H1 (cell line): ENCODE measurements at regions not wholly inside any gene's neighbourhood (a gene's known extent, or its start where the extent isn't known, plus 50 kb on each side); places are given as distances from the start of the nearest gene placed in this dataset.
"Not testable (repeated sequence)": the region's sequence is repeated elsewhere in the genome, so short reads cannot be mapped to it uniquely, and the experiment has no call there.

Experiments used
- CTCF ChIA-PET: fragments of 300-600 bp; sonication (Branson Sonifier 250); formaldehyde crosslinking; loops from one replicate; lab custom pipeline; 2021; ENCODE audit not compliant: partially characterized antibody; lab: Charles Lee
- POLR2A ChIA-PET: fragments of 300-600 bp; sonication (Branson Sonifier 250); formaldehyde crosslinking; loops from one replicate; lab custom pipeline; 2021; ENCODE audit warnings: inconsistent platforms; ENCODE audit not compliant: partially characterized antibody; lab: Charles Lee
- DNase-seq, 2 experiments: peaks; one replicate each; pipeline versions ENCODE4 v3.0.0 to v3.0.0-alpha.2; 2010 to 2022; ENCODE audit warnings: low spot score in 2 of 2, low read depth in 1 of 2, mixed read lengths in 1 of 2
- FAIRE-seq: peaks from 2 replicates; lab custom pipeline; 2011; peaks lifted over from hg19 to GRCh38; lab: Jason Lieb, UNC
- H2AFZ ChIP-seq: 2 replicates; pipeline ENCODE4 v1.8.1; 2012; ENCODE audit warnings: low read length, inconsistent platforms
- H2AK5ac ChIP-seq: 2 replicates; pipeline ENCODE4 v1.6.1; 2013; ENCODE audit warnings: low read depth, low read length
- H2BK120ac ChIP-seq: replicated peaks from 2 replicates; pipeline ENCODE3; 2013; ENCODE audit warnings: low read depth, low read length, inconsistent platforms
- H2BK12ac ChIP-seq: 2 replicates; pipeline ENCODE4 v1.6.1; 2013; ENCODE audit warnings: low read depth, low read length
- H2BK15ac ChIP-seq: 2 replicates; pipeline ENCODE4 v1.6.1; 2013; ENCODE audit warnings: low read length
- H2BK20ac ChIP-seq: 2 replicates; pipeline ENCODE4 v1.6.1; 2013; ENCODE audit warnings: low read length
- H2BK5ac ChIP-seq: 2 replicates; pipeline ENCODE4 v1.6.1; 2013; ENCODE audit warnings: low read depth, low read length
- H3K14ac ChIP-seq: 2 replicates; pipeline ENCODE4 v1.6.1; 2013; ENCODE audit warnings: inconsistent platforms; ENCODE audit not compliant: insufficient read length
- H3K18ac ChIP-seq: 2 replicates; pipeline ENCODE4 v1.6.1; 2013; ENCODE audit warnings: low read length; ENCODE audit errors: extremely low read depth
- H3K23ac ChIP-seq: 2 replicates; pipeline ENCODE4 v1.6.1; 2013; ENCODE audit warnings: inconsistent platforms; ENCODE audit not compliant: insufficient read length
- H3K23me2 ChIP-seq: 2 replicates; pipeline ENCODE4 v1.6.1; 2013; ENCODE audit warnings: low read depth, low read length
- H3K27ac ChIP-seq: 2 replicates; pipeline ENCODE4 v1.6.1; 2011; ENCODE audit warnings: low read depth, low read length, inconsistent platforms
- H3K27me3 ChIP-seq, 4 experiments: replicated peaks in 1 of 4; 1 replicate in 1 of 4; 2 replicates in 3 of 4; pipeline versions ENCODE4 v1.6.1 to v1.8.1; 2011 to 2013; ENCODE audit warnings: low read length in 3 of 4, mild to moderate bottlenecking in 3 of 4, inconsistent platforms in 2 of 4, mixed read lengths in 2 of 4, moderate library complexity in 1 of 4; ENCODE audit not compliant: control insufficient read depth in 3 of 4, insufficient read depth in 3 of 4; ENCODE audit errors: extremely low read depth in 1 of 4
- H3K36me3 ChIP-seq, 4 experiments: 2 replicates each; pipeline versions ENCODE4 v1.6.1 to v1.8.1; 2011 to 2013; ENCODE audit warnings: mild to moderate bottlenecking in 4 of 4, low read length in 3 of 4, moderate library complexity in 2 of 4, control low read depth in 1 of 4, inconsistent platforms in 1 of 4; ENCODE audit not compliant: insufficient read depth in 4 of 4, control insufficient read depth in 2 of 4
- H3K4ac ChIP-seq: replicated peaks from 2 replicates; pipeline ENCODE3; 2013; ENCODE audit warnings: low read length, low read depth, mixed read lengths, inconsistent platforms; ENCODE audit not compliant: insufficient read length
- H3K4me1 ChIP-seq, 4 experiments: replicated peaks in 1 of 4; 1 replicate in 1 of 4; 2 replicates in 3 of 4; pipeline versions ENCODE4 v1.6.1 to v1.8.1; 2011 to 2013; ENCODE audit warnings: low read length in 3 of 4, inconsistent platforms in 2 of 4, mixed read lengths in 1 of 4; ENCODE audit not compliant: insufficient read depth in 4 of 4, control insufficient read depth in 3 of 4
- H3K4me2 ChIP-seq, 2 experiments: 2 replicates each; pipeline versions ENCODE4 v1.6.1 to v1.8.1; 2011 to 2013; ENCODE audit warnings: low read depth in 2 of 2, low read length in 2 of 2, control low read depth in 1 of 2, inconsistent platforms in 1 of 2, mild to moderate bottlenecking in 1 of 2; ENCODE audit not compliant: insufficient read depth in 1 of 2
- H3K4me3 ChIP-seq, 4 experiments: fragments of 200-600, 300-600 bp in 1 of 4; sonication (generic), shearing (Covaris generic), sonication (Bioruptor Twin) in 1 of 4; 2 replicates each; pipeline versions ENCODE4 v1.5.1 to v1.8.1; 2011 to 2016; ENCODE audit warnings: low read length in 4 of 4, low read depth in 3 of 4, control low read depth in 2 of 4, inconsistent platforms in 2 of 4, mild to moderate bottlenecking in 2 of 4, mixed read lengths in 1 of 4, moderate library complexity in 1 of 4; ENCODE audit not compliant: insufficient read depth in 2 of 4; ENCODE audit errors: extremely low read depth in 1 of 4
- H3K56ac ChIP-seq: replicated peaks from 2 replicates; pipeline ENCODE3; 2013; ENCODE audit warnings: low read depth, mild to moderate bottlenecking, mixed read lengths, low read length, inconsistent platforms; ENCODE audit not compliant: insufficient read length
- H3K79me1 ChIP-seq: 2 replicates; pipeline ENCODE4 v1.6.1; 2013; ENCODE audit warnings: low read depth, low read length, control low read depth
- H3K79me2 ChIP-seq, 2 experiments: 2 replicates each; pipeline versions ENCODE4 v1.6.1 to v1.8.1; 2012 to 2013; ENCODE audit warnings: low read length in 2 of 2, mild to moderate bottlenecking in 2 of 2, inconsistent platforms in 1 of 2; ENCODE audit not compliant: insufficient read depth in 2 of 2, control insufficient read depth in 1 of 2
- H3K9ac ChIP-seq, 4 experiments: replicated peaks in 1 of 4; 1 replicate in 1 of 4; 2 replicates in 3 of 4; pipeline versions ENCODE4 v1.6.1 to v1.8.1; 2011 to 2013; ENCODE audit warnings: low read depth in 3 of 4, low read length in 3 of 4, control low read depth in 2 of 4, mild to moderate bottlenecking in 2 of 4, moderate library complexity in 2 of 4, inconsistent platforms in 1 of 4; ENCODE audit errors: extremely low read depth in 1 of 4
- H3K9me3 ChIP-seq, 2 experiments: 2 replicates each; pipeline versions ENCODE4 v1.6.1 to v1.8.1; 2012 to 2013; ENCODE audit warnings: mild to moderate bottlenecking in 2 of 2, moderate library complexity in 2 of 2, control low read depth in 1 of 2, inconsistent platforms in 1 of 2, low read depth in 1 of 2, low read length in 1 of 2, mixed read lengths in 1 of 2; ENCODE audit not compliant: insufficient read depth in 2 of 2
- H4K20me1 ChIP-seq, 2 experiments: replicated peaks in 1 of 2; 2 replicates each; pipeline versions ENCODE3 to v1.8.1; 2011 to 2013; ENCODE audit warnings: inconsistent platforms in 2 of 2, low read length in 2 of 2, mild to moderate bottlenecking in 1 of 2; ENCODE audit not compliant: insufficient read depth in 2 of 2, control insufficient read depth in 1 of 2
- H4K5ac ChIP-seq: 2 replicates; pipeline ENCODE4 v1.6.1; 2013; ENCODE audit warnings: low read length, low read depth, mixed read lengths, inconsistent platforms; ENCODE audit not compliant: insufficient read length
- H4K8ac ChIP-seq: 2 replicates; pipeline ENCODE4 v1.8.0; 2013; ENCODE audit warnings: mild to moderate bottlenecking, moderate library complexity, low read length, inconsistent platforms; ENCODE audit not compliant: insufficient read depth; ENCODE audit errors: extremely low read depth
- H4K91ac ChIP-seq: replicated peaks from 2 replicates; pipeline ENCODE3; 2013; ENCODE audit warnings: low read length, mixed read lengths, inconsistent platforms; ENCODE audit not compliant: insufficient read length
- RNF2 ChIP-seq: fragments of 200-900, 300-1000 bp; sonication (generic); IDR thresholded peaks from 2 replicates; pipeline ENCODE4 v1.7.1; 2016; ENCODE audit warnings: borderline replicate concordance, low read depth, mild to moderate bottlenecking, antibody characterized with exemption, low read length; ENCODE audit not compliant: poor library complexity, severe bottlenecking; ENCODE audit errors: missing control alignments
- TAF7 ChIP-seq: optimal IDR thresholded peaks from 2 replicates; pipeline ENCODE3; 2011; ENCODE audit warnings: low read depth, mild to moderate bottlenecking, inconsistent platforms, low read length, moderate library complexity, borderline replicate concordance
- TBP ChIP-seq: IDR thresholded peaks from 2 replicates; pipeline ENCODE4 v1.6.1; 2011; ENCODE audit warnings: low read depth, low read length, improper control_type of control experiment
- TF ChIP-seq, protein P1 (sequence below): IDR thresholded peaks from 2 replicates; pipeline ENCODE4 v1.6.1; 2011; ENCODE audit warnings: low read length, improper control_type of control experiment

- TF ChIP-seq TAF7, result no peak
- TF ChIP-seq, protein P1, sequence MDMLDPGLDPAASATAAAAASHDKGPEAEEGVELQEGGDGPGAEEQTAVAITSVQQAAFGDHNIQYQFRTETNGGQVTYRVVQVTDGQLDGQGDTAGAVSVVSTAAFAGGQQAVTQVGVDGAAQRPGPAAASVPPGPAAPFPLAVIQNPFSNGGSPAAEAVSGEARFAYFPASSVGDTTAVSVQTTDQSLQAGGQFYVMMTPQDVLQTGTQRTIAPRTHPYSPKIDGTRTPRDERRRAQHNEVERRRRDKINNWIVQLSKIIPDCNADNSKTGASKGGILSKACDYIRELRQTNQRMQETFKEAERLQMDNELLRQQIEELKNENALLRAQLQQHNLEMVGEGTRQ, result no peak
- TF ChIP-seq RNF2, result no peak
- TF ChIP-seq TBP, result no peak
Observed at GRCh38 chr6:1212919-1213318, 99.0 kb upstream of the FOXQ1 start (continued).

DNA sequence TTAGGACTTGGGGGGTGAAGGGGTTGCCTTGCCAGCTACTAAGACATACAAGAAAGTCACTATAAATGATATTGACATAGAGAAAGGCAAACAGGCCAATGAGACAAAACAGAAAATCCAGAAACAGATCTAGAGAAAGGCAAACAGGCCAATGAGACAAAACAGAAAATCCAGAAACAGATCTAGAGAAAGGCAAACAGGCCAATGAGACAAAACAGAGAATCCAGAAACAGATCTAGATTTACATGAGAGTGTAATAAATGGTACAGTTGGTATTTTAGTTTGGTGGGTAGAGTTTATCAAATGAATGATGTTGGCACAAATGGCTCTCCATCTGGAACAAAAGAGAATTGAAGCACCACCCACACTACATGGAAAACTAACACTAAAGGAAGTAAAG lies 99.8 kb upstream of the FOXQ1 start:
- H3K18ac ChIP-seq, H3K9ac ChIP-seq, H3K56ac ChIP-seq, H3K79me2 ChIP-seq, H2BK12ac ChIP-seq, H3K4me3 ChIP-seq, H4K8ac ChIP-seq, H4K5ac ChIP-seq, H3K27ac ChIP-seq, H2BK15ac ChIP-seq, CTCF ChIA-PET, FAIRE-seq, H3K4me2 ChIP-seq, POLR2A ChIA-PET, H3K4ac ChIP-seq, H3K79me1 ChIP-seq, H4K91ac ChIP-seq, H3K27me3 ChIP-seq, H2AFZ ChIP-seq, H3K9me3 ChIP-seq, H3K36me3 ChIP-seq, H4K20me1 ChIP-seq, H3K23ac ChIP-seq, H3K14ac ChIP-seq, DNase-seq, H2BK5ac ChIP-seq, H3K4me1 ChIP-seq, H2BK120ac ChIP-seq, H3K23me2 ChIP-seq, H2BK20ac ChIP-seq, H2AK5ac ChIP-seq: not testable (repeated sequence)
